ENCODE measurements at regions not wholly inside any gene's neighbourhood (a gene's known extent, or its start where the extent isn't known, plus 50 kb on each side); places are given as distances from the start of the nearest gene placed in this dataset.
"Not testable (repeated sequence)": the region's sequence is repeated elsewhere in the genome, so short reads cannot be mapped to it uniquely, and the experiment has no call there.

DNA sequence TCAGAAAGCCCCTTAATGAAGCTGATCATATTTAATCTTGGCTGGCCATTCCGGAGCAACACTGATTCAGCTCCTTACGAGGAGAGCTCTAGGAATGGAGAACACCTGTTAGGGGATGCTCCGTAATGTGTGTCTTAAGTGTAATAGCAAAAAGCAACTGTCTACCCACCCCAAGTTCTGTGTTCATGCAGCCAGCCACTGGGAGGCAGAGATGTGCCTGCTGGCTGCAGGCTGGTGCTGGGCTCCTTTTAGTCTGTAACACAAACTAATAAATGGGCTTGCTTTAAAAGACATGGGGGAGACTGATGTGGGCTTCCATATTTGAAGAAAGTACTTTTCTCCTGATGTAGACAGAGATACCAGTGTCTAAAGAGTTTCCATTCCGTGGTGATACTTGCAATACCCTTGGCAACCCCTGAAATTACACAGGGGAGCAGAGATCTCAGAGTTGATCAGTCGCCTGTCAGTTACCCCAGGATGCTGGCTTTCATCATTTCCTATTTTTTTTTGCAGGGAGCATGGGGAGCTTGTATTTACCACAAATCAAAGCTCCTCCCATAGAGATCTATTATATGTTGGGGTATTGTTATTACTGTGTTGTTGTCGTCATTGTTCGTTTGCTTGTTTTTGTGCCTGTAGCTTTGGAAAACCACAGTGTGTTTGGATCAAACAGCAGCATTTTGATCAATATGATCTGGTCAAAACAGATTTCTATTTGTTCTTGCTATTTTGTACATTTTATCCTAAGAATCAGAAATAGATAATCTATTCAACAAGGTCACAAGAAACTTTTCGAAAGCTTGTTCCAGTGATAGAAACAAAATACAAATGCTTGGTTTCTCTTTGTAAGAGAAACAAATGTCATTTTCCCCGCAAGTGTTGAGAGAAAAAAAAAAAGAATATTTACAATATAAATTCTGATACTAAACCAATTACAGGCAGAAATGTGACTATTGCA, 65.8 kb downstream of the MTX3 start:
- peak; percentile 6 for DNase-seq

DNA sequence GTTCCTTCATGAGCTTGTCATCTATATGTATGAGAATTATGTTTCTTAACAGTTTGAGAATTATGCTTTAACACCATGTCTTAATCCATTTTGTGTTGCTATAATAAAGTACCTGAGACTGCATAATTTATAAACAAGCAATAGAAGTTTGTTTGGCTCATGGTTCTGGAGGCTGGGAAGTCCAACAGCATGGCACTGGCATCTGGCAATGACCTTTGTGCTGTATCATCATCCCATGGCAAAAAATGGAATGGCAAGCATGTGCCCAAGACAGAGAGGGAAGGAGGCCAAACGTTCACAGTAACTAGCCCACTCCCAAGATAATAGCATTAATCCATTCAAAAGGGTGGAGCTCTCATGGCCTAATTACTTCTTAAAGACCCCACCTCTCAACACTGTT, 67.6 kb downstream of the MTX3 start:
- no peak for DNase-seq

DNA sequence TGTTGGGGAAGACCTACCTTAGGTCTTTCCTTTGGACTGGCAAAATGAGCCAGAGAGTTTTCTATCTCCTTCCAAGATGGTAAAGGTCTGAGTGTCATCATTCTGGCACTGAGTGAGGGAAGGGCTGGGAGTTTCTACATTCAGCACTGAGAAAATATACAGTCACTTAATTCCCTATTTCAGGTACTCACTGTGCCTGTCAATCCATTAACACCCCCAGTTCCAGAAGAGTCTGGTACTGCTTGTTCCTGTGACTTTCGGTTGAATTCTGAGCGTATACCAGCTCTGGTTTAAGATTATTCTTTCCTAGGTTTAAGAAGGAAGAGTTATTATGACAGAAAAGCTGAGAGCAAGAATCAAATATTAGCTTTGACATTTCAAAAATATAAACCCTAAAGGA, 68.4 kb downstream of the MTX3 start:
- DNase-seq = no peak

DNA sequence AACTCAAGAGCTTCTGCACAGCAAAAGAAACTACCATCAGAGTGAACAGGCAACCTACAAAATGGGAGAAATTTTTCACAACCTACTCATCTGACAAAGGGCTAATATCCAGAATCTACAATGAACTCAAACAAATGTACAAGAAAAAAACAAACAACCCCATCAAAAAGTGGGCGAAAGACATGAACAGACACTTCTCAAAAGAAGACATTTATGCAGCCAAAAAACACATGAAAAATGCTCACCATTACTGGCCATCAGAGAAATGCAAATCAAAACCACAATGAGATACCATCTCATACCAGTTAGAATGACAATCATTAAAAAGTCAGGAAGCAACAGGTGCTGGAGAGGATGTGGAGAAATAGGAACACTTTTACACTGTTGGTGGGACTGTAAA, 83.6 kb downstream of the MTX3 start:
- not testable (repeated sequence) for DNase-seq

DNA sequence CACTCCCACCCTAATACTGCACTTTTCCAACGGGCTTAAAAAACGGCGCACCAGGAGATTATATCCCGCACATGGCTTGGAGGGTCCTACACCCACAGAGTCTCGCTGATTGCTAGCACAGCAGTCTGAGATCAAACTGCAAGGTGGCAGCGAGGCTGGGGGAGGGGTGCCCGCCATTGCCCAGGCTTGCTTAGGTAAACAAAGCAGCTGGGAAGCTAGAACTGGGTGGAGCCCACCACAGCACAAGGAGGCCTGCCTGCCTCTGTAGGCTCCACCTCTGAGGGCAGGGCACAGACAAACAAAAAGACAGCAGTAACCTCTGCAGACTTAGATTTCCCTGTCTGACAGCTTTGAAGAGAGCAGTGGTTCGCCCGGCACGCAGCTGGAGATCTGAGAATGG, 88.5 kb downstream of the MTX3 start:
- not testable (repeated sequence) for DNase-seq

DNA sequence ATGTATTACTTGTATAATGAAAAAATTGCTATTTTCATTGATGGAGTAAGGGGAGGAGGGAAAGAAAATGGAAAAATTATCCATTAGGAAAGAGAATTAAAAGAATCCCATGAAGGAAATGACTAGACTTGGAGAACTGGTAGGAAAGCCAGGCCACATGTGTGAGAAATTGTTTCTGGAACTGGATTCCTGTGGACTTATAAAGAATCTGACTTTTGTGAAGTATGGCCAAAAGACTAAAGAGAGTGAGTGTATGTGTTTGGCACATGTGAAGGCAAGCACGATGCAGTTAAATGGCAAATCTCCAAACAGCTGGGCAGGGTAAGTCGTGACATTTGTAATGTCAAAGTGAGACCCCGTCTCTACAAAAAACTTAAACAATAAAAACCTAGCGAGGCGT, 89.4 kb downstream of the MTX3 start:
- DNase-seq = no peak

DNA sequence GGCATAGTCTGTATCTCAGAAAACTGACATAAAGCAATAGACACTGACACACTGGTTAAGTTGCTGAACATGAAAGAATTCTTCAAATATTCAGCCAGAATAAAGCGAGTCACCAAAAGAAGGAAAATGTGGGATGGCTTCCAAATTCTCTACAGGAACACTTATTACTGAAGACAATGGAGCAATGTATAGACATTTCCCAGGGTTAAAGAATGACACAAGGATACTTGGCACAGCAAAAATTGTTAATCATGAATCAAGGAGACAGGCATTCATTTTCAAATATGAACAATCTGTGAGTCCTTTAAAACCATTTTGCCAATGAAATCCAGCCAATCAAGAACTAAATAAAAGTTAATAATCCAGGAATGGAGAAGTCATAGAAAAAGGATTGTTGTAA, 92.5 kb downstream of the MTX3 start:
- no peak for DNase-seq

DNA sequence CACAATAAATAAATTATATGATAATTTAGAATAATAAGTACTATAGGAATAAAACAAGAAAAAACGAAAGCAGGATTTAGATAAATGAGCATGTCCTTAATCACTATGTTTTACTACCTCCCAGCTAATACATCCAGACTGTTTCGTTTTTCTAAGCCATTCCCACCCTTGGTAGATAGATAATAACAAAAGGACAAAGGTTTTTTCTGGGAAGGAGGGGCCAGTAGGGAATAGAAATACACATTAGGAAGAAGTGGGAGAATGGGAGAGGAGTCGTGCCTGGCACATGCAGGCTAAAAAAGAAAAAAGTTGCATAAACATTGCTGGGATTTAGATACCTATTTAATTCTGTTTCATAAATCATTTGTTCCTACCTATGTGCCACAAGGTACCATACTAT, 97.1 kb downstream of the MTX3 start:
- no peak for DNase-seq

DNA sequence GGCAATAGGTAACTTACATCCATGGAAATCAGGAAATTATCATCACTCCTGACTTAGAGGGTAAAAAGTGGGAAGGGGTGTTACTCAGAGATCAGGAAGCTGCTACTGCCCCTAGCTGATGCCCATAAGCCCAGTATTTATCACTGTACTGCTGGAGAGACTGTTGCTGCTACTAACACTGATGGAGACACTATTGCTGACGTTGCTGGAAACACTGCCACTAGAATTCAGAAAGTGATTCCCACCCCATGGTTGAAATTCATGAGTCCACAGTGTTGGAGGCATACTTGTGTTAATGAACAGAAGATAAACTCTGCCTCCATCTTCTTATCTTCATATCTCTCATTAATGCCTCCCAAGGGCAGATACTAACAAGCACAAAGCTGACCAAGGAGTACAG, 97.6 kb downstream of the MTX3 start:
- DNase-seq = no peak

DNA sequence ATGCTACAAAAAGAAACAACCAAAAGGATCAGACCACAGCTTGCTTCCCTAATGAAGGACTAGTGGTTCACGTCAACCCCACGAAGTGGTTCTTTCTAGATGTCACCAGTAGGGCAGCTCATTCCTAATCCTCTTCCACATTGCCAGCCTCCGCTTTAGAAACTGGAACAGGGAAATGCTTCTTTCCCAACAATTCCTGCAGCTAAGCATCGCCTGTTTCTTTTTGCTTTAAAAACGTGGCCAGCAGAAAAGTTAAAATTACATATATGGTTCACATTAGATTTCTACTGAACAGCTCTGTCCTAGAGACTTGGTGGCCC, 100.2 kb downstream of the MTX3 start:
- no peak for DNase-seq

DNA sequence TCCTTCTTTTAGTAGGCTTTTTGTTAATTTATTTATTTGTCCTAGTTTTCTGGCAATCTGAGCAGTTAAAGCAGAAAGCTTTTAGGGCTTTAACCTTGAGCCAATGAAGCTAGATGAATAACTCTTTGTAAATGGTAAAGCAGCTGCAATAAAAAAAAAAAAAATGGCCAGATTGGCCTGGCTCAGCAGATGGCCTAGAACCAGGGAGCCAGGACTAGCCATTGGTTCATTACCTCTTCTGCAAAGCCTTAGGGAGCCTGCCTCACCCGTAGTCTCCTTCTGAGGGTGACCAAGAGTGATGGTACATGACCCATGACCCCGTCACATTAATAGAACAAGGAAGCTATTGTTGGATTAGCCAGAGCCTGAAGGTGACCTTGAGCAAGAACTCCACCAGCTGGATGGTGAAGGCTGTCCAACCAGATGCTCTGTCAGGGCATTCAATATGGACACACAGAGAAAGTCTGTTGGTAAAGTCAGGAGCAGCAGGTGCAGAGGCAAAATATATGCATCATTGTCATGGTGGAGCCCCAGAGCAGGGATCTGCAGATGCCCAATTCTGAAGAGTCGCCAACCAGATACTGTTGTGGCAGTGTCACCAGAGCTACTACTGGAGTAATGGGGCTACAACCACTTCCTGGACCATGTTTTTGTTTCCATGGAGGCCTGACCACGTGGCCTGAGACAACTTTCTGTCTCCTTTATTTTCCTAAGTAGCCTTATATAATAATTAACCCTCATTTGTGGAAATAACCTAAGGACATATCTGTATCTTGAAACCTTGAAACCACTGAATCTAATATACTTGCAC, 100.7 kb downstream of the MTX3 start:
- no peak for DNase-seq

DNA sequence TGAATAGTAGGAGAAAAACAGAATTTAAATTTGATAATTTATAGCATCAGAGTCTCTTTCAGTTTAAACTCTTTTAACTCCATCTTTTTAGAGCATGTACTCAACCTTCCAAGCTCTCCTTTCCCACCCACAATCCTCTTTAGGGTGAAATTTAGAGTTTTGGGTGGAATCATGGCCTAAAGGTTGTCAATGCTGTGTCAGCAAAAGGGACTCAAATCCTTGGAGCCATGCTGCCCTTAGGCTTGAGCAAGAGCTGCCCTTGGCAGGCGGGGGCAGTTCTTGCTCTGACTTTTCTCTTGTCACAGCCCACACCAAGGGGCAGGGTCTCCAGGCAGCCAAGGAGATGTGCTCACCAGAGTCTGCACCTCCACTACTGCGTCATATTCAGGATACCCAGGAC, 102.4 kb downstream of the MTX3 start:
- DNase-seq = no peak

DNA sequence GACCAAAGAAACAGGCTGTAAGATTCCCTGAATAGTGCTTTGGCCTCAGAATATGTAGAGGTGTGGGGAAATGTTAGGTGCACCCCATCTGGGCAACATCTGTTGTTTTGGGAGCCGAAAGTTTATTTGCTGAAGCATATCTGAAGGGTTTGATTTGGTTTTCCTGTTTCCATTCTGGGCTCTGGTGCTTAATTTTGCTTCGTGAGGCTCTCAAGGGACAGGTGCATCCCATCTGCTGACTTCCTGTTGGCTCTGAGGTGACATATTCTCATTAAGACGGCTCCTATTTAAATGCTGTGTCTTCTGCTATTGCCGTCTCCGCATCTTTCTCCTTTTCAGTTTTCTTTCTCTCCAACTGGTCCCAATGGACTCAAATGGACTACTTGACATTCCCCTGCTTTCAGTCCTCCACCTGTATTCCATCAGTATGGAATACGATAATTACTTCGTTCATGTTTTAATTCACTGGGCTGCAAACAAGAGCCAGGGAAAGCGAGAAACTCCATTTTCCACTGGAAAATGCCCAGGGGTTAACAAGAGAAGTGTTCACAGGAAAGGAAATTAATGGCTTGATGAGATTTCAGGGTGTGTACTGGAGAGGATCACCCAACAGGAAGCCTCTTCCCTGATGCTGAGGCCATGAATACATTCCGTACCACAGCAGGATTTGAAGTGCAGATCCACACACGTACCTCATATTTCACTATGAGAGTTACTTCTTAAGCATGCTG, 104.0 kb downstream of the MTX3 start:
- no peak for DNase-seq

DNA sequence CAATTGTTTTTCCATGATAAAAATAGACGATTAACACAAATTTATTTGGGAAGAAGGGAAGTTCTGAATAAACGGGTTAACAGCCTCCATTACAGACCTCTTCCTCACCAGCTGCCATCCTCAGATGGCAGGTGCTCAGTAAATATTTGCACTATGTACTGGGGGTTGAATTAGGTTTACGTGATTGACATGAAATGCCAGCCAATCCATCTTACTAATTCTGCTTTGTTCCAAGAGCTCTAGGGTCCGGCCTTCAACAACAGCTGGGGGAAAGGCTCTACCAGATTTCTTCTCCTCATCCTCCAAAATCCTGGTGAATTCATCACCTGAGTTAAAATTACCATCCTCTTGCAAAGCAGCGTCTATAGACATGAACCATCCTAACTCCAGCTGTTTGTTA, 104.6 kb downstream of the MTX3 start:
- no peak for DNase-seq

DNA sequence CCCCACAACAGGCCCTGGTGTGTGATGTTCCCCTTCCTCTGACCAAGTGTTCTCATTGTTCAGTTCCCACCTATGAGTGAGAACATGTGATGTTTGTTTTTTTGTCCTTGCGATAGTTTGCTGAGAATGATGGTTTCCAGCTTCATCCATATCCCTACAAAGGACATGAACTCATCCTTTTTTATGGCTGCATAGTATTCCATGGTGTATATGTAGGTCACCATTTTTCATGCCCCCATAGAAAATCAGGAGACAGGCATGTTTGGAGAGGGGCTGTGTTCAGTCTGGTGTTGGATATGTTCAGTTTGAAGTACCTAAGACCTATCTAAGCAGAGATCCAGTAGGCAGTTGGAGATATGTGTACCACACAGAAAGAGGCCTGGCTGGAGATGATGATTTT, 111.2 kb downstream of the MTX3 start:
- not testable (repeated sequence) for DNase-seq

DNA sequence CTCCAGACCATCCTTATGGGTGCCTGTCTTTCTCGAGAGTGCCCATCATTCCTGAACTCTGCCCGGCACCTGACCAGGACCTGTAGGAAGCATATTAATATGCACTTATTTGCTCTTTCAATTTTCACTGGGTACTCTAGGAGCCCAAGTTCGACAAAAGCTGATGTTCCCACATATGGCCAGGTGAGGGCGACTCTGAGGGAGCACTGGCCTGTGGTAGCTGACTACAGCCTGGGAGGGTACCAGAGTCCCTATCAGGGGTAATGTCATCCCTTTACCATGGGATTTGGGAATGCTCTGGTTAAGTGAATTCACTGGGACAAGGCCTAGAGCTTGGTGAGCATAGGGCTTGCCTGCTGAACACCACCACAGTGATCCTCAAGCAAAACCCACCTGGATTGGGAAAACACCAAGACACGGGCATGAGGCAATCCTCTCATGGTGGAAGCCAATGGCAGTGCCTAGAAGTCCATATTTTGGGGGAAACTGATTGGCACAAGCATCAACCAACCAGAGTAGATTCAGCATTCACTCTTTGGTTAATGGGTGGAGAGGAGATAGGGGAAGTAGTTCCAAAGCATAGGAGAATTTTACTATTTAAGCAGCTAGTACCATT, 112.2 kb downstream of the MTX3 start:
- no peak for DNase-seq

DNA sequence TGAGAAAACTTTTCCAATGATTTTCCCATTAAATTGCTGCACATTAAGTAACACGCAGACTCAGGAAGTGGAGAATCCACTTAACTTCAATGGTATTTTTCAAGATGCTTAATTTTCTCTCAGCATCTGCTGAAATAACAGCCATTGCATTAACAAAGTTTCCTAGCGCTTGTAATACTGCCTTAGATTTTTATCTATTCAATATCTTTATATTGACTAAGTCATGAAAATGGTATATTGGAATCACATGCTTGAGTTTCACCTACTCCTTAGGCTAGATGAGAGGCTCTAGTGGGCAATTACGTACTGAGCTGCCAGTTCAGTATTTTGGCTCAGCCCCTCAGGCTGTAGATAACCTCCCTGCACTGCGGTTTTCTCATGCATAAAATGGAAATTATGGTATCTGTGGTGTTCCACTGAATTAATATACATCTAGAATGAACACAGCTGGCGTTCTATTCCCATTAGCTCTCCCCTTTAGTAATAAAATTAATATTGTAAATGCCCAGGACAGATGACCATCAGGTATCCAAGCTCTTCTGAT, 112.9 kb downstream of the MTX3 start:
- no peak for DNase-seq

DNA sequence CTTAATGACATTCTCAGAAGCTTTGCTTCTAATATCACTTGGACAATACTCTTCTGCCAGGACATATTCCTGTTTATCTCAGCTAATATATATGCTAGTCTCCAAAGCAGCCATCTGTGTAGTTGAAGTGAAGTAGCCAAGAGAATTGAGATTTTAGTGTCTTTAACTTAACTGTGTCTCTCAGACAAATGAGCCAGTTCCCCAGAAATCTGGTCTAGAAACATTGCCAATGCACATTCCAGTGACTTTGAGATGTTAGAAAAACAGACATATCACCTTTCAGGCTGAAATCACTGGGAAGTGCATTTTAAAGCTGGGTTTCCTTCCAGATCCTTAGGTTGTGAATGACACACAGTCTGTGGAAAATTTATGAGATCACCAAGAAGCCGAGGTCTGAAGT, 114.6 kb downstream of the MTX3 start:
- no peak for DNase-seq

DNA sequence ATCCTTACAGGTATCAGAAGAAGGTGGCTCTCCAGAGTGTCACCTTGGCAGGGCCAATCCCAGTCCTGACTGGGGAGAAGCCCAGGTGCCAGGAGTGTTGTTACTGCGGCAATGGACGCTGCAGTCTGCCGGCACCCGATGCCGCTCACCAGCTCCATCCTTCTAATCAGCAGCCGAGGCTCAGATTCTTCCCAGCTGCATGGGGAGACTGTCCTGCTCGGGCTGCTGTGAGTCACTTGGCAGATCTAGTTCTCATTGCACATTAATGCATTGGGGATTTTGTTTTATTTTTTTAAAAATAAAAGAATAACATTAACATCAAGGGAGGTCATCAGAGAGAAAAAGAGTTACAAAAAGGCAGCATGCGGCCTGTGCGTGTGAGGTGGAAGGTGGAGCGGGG, 115.8 kb downstream of the MTX3 start:
- no peak for DNase-seq

DNA sequence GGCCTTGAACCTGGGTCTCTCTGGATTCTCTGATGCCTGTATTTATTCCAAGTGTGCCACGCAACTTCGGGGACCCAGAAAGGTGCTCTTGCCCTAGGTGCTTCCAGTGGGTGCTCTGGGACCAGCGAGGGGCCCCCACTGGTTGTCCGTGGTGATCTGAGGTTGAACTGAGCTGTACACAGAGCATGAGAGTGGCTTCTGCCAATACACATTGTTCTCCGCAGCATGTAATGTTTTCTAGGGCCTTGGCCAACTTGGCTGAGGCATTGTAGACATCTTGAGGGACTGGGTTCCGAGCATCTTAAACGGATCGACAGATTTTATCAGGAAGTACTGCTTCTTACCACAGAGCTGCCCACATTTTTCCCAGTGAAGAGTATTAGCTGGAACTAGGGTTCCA, 117.9 kb downstream of the MTX3 start:
- DNase-seq = no peak

DNA sequence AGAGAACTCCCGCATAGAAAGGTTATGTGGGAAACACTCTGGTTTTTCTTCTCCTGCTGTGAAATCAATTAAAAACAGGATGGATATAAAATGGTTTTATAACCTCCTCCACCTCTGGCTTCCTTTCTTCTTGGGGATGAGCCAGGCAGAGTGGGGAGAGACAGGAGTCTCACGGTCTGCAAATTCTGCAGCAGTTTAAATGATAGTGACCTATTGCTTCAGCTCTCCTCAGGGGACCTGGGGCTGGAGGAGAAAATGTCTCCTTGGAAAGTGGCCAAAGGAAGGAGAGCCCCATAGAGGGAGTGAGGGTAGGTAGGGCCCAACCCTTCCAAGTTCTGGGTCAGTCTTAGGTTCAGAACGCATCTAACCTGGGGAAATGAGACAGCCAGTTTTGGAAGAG, 118.8 kb downstream of the MTX3 start:
- DNase-seq = no peak

DNA sequence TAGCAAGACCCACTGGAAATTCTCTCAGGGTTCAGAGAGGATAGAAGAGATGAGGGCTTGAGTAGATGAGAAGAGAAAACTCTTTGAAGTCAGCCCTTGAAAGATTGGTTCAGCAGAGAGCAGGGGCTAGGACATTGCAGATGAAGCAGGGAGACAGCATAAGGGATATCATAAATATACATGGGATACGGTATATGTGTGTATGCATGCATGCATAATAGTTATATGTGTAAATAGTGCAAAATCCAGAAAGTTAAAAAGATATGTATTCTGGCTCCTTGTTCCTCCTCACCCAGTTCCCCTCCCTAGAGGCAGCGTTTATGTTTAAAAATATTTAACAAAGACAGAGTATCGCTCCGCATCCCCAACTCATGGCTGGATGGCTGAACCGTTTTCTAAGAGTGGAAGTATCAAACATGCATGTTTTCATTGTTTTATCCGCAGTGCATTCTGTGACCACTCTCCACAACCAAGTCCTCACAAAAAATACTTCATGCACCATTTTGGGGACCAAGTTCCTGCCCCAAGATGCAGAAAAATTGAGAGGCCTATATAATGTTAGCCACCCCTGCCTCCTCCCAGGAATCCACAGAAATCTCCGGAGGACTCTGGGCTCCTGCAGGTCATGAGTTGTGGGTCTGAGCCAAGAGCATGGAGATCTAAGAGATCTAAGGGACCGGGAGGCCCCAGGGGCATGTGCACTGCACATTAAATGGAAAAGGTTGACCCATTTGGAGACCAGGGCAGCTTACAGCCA, 119.5 kb downstream of the MTX3 start:
- DNase-seq = no peak
